DMS79 treated with DMSO at 0.1 percent for 48 hours (cell line): ENCODE measurements at regions not wholly inside any gene's neighbourhood (a gene's known extent, or its start where the extent isn't known, plus 50 kb on each side); places are given as distances from the start of the nearest gene placed in this dataset.
"Not testable (repeated sequence)": the region's sequence is repeated elsewhere in the genome, so short reads cannot be mapped to it uniquely, and the experiment has no call there.

Experiments
- DNase-seq: peaks from one replicate; lab custom pipeline; 2025; lab: John Stamatoyannopoulos, UW

DNA sequence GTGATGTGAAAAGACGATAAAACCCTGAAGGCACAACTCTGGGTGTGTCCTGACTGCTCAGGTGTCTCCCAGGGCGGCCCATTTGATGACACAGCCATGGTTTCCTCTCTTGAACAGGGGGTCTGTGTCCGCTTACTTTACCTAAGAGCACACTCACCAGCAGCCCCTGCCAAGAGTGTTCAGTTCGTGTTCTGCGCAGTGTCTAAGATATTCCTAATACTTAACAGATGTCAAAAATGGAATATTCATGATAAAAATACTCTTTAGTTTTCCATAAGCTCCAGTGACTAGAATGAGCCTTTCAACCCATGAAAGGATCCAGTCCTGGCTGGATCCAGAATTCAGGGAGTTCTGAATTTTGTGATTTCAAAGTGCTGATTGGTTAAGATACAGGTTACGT, 492.4 kb downstream of the TNS3 start:
- no peak for DNase-seq

- DNase-seq: no peak
Measured at GRCh38 chr7:47089068-47089417, 492.9 kb downstream of the TNS3 start.

- no peak for DNase-seq
Measured at GRCh38 chr7:47088329-47089067, 493.4 kb downstream of the TNS3 start.

GRCh38 chr7:47087866-47088265, 494.0 kb downstream of the TNS3 start:
- DNase-seq: no peak

DNA sequence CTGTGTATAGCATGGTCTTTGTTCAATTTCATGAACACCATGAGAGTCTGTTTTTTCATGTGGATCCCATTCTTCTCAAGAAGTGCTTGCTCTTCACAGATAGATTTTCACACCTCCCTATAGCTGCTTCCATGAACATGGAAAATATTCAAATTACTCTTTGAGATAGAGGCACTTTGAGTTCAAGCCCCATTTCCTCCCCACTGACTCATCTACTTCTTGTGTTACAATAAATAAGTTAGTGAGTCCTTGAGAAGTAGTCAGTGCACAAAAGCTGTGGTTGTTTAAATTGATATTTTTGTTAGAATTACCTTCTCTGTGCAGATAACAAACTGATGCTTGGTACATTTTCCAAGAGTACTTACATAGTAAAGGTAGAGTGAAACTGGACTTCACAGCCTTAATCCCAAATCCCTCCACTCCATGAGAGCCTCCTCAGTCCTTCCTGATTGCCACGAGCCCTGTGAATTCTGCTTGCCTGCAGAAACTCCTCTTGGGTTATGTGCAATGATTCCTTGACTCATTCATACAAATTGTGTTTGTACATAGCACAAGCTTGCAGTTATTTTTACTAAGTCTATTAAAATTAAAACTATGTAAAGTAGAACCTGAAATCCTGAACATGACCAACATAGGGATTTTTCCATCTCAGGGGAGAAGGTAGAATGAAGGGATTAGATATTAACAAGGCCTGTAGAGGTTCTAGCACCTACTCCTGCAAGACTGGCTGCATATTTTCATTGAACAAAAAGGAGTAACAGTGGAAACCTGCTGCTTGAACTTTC, 496.2 kb downstream of the TNS3 start:
- DNase-seq: no peak

GRCh38 chr7:47083476-47084250, 498.2 kb downstream of the TNS3 start:
- DNase-seq: no peak

DNA sequence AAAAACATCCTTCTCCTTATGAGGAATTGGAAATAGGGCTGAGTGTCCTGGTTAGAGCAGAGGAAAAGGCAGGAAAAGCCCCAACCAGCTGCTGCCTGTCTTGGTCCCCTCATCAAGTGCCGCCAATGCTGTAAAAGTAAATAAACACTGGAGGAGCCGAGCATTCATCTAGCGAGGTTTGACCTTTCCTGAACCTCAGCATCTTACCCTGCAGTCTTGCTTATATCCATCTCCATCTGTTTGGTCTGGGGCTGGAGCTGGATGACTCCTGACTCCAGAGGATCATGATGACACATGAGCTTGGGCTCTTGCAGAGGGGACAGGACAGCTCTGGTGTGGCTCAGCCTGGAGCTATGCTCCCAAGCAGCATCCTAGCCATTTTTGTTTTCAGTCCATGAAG, 501.1 kb downstream of the TNS3 start:
- no peak for DNase-seq

- DNase-seq: no peak
Measured at GRCh38 chr7:47078241-47078640, 503.7 kb downstream of the TNS3 start.

- no peak for DNase-seq
Measured at GRCh38 chr7:47074702-47075153, 507.2 kb downstream of the TNS3 start.

DNA sequence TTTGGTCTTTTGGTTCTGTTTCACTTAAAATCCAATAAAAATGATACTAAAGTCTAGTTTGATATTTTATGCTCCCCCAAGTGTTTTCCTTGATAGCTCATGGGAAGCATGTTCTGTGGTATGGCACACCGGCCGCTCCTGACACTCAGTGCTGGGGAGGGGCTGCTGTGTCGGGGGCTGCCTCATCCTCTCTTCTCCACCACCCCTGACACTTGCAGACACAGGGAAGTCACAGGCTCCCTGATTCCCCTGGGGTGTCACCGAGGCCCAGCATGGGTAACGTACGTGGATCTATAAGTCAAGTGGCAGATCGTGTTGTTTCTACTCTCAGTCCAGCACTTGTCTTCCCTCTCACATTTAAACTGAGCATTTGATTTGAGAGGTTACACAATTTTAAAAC, 508.6 kb downstream of the TNS3 start:
- no peak for DNase-seq

DNA sequence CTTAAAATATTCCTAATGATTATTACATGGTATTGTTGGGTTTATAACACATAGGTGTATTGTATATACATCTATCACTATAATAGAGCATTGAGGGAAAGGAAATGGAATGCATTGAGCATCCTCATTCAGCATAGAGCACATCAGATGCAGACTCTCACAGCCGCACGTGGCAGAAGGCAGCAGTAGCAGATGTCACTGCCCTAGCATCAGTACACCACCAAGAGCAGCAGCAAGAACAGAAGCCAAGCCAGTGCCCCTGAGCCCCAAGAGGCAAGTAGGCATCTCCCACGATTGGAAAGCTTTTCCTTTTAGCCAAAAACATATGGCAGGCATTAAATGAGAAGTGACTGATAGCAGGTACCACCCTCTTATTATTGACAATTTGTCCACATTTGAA, 510.0 kb downstream of the TNS3 start:
- DNase-seq: no peak

GRCh38 chr7:47069385-47070076, 512.4 kb downstream of the TNS3 start:
- no peak for DNase-seq

DNA sequence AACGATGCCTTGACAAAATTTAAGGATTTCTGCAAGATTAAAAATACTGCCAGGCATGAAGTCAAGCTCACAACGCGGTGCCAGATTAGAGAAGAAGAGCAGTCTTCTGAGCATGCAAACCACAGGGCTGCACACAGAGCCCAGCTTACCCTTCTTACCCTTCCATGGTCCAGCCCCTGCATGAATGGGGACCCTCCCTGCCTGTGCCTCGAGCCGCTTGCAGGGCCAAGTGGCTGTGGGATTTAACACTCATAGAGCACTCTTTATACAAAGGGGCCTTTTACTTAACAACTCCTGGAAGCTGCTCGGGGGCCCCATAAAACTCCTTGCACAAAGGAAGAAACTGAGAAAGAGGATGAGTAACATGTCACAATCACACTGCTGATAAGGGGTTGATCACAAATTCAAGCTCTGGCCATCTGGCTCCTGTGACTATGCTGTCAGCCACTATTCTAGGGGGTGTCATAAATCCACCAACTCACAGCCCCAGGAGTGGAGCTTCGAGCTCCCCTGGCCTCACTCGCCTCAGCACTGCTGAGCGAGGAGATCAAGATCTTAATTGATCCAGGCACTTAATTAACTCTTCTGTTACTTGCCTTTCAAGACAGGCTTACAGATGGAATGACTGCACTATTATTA, 514.8 kb downstream of the TNS3 start:
- no peak for DNase-seq

GRCh38 chr7:47056731-47057130, 525.2 kb downstream of the TNS3 start:
- DNase-seq: no peak

GRCh38 chr7:47052541-47053208, 529.2 kb downstream of the TNS3 start:
- DNase-seq: not testable (repeated sequence)

GRCh38 chr7:47049234-47049774, 532.6 kb downstream of the TNS3 start:
- no peak for DNase-seq

DNA sequence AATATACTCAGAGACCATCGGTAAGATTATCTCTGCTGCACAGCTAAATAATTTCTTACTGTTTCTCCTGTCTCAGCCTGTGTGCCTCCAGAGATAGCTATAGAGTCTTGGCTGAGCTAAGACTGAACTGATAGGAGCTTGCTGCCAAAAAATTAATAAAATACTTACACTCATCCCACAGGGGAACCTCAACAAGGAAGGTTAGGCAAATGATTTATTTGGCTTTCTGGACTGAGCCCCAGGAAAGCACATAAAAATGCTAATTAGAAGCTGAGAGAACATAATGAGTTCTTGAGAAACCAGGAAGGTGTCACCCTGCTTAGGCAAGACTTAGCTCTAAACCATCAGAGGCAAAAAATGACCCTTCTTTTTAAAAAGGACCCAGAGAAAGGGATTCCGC, 534.5 kb downstream of the TNS3 start:
- DNase-seq: no peak

GRCh38 chr7:47046949-47047348, 535.0 kb downstream of the TNS3 start:
- DNase-seq: no peak

DNA sequence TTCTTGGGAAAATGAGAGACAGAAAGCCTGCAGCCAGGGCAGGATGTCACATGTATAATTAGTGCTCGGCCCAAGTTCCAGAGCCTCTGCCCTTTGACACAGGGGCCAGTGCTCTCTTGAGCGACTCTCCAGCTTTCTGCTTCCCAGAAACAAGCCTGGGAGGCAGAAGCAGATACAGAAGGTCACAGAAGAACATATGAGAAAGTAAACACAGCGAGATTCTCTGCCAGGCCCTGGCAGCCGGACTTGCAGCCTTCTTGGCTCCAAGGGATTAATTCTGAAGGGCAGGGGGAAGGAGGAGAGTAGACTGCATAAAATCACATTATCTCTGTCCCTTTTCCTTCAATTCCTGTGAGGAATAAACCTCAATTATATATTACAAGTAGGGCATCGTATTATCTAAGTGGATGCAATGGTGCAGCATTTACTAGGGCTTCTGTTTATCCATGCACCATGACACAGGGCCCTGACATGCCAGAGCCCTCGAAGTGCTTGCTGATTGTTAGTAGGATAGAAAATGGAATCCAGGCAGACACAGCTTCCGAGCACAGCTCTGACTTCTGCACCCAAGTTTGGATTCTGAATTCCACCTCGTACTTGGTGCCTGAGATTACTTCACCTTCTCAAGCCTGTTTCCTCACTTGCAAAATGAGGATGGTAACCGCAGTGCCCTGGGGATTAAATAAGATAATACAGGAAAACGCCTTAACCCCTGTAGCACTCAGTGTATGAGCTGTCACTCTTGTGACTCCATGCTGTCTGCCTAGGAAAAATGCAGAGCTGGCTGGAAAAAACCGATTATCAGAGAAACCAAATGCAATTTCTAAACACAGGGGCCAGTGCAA, 536.5 kb downstream of the TNS3 start:
- no peak for DNase-seq

DNA sequence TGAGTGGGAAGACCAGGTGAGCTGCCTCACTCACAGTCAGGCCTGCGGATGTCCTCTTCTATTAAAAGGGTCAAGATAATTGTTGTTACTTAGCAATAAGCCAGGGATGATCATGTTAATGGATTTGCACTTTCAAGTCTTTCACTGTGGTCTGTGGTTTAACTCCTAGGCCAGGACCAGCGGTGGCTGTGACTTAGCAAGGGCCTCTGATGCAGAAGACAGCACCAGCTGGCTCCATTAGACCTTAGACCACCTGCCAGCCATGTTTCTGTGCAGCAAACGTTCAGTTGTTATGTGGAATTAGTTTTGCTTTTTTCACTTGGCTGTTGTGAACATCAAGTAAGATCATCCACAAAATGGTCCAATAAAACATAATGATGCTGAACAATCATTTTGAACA, 537.3 kb downstream of the TNS3 start:
- no peak for DNase-seq
